ENCODE measurements at regions not wholly inside any gene's neighbourhood (a gene's known extent, or its start where the extent isn't known, plus 50 kb on each side); places are given as distances from the start of the nearest gene placed in this dataset.

DNA sequence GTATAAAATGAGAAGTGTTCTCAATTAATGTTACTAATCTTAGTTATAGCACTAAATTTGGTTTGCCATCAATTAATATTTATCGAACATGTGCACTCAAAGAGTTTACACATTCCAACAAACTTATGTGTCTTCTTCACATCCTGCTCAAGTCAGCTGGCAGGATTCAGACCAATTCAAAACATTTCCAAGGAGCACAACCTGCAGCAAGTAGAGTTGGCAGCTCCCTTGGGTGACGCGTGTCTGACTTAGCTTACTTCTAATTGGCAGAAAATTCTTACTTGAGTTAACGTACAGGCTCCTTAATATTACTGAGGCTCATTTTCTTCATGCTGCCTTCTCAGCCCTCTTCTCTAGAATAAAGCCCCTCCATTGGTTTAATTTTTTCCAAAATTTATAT, 110.4 kb upstream of the PFN2 start:
- H3K36me3 Mint-ChIP-seq, result no peaks in the 10 kb centered on the region
- no peaks in the 10 kb centered on the region for H3K4me1 Mint-ChIP-seq
- H3K9me3 Mint-ChIP-seq, result no peaks in the 10 kb centered on the region
- no peak overlapping the region for H3K4me3 Mint-ChIP-seq
- no peak overlapping the region for H3K27ac Mint-ChIP-seq
- H3K27me3 Mint-ChIP-seq, result no peaks in the 10 kb centered on the region

- no peaks in the 10 kb centered on the region for H3K27me3 Mint-ChIP-seq
- no peaks in the 10 kb centered on the region for H3K36me3 Mint-ChIP-seq
- no peak overlapping the region for H3K27ac Mint-ChIP-seq
- H3K4me1 Mint-ChIP-seq, result no peaks in the 10 kb centered on the region
- H3K4me3 Mint-ChIP-seq, result no peak overlapping the region
- no peaks in the 10 kb centered on the region for H3K9me3 Mint-ChIP-seq
These were observed 109.5 kb upstream of the PFN2 start for GRCh38 chr3:150080058-150080730.

- H3K9me3 Mint-ChIP-seq, result no peaks in the 10 kb centered on the region
- peaks cover 0 to 2% (median 0%) of the 10 kb centered on the region in 3 donors for H3K4me1 Mint-ChIP-seq
- H3K27me3 Mint-ChIP-seq, result no peaks in the 10 kb centered on the region
- H3K36me3 Mint-ChIP-seq, result no peaks in the 10 kb centered on the region
- no peak overlapping the region for H3K4me3 Mint-ChIP-seq
- H3K27ac Mint-ChIP-seq, result no peak overlapping the region
These were observed 108.5 kb upstream of the PFN2 start for GRCh38 chr3:150079029-150079739.

- no peaks in the 10 kb centered on the region for H3K27me3 Mint-ChIP-seq
- no peaks in the 10 kb centered on the region for H3K9me3 Mint-ChIP-seq
- H3K4me3 Mint-ChIP-seq, result no peak overlapping the region
- H3K36me3 Mint-ChIP-seq, result no peaks in the 10 kb centered on the region
- peaks cover 0 to 5% (median 0%) of the 10 kb centered on the region in 3 donors for H3K4me1 Mint-ChIP-seq
- H3K27ac Mint-ChIP-seq, result no peak overlapping the region
These were observed 107.0 kb upstream of the PFN2 start for GRCh38 chr3:150077581-150078247.

GRCh38 chr3:150077107-150077506, 106.4 kb upstream of the PFN2 start:
- H3K4me1 Mint-ChIP-seq, result peaks cover 0 to 5% (median 0%) of the 10 kb centered on the region in 3 donors
- H3K9me3 Mint-ChIP-seq, result no peaks in the 10 kb centered on the region
- no peak overlapping the region for H3K4me3 Mint-ChIP-seq
- H3K27ac Mint-ChIP-seq, result no peak overlapping the region
- H3K27me3 Mint-ChIP-seq, result peaks cover 3% of the 10 kb centered on the region
- H3K36me3 Mint-ChIP-seq, result no peaks in the 10 kb centered on the region

GRCh38 chr3:150076443-150076842, 105.7 kb upstream of the PFN2 start:
- Mint-ChIP-seq H3K27ac (no peak overlapping the region), H3K27me3 (peaks cover 3% of the 10 kb centered on the region), H3K4me3 (no peak overlapping the region), H3K36me3 (no peaks in the 10 kb centered on the region), H3K4me1 (peaks cover 0 to 5% (median 0%) of the 10 kb centered on the region in 3 donors), H3K9me3 (no peaks in the 10 kb centered on the region)

DNA sequence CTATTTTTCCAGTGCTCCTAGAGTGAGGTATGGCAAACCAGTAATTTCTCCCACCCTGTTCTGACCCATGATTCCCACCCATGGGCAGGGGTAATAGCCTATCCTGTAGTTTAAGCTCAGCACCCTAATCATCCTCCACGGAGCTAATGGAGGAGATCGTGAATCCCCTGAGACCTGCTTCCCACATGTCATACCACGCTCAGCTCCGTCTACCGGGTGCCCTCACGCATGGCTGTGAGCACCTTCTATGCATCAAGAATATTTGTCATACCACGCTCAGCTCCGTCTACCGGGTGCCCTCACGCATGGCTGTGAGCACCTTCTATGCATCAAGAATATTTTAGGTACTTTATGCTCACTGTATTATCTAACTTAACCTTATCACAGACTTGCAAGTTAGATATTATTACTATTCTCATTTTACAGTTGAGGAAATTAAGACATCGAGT, 104.7 kb upstream of the PFN2 start:
- no peaks in the 10 kb centered on the region for H3K36me3 Mint-ChIP-seq
- no peak overlapping the region for H3K27ac Mint-ChIP-seq
- peaks cover 0 to 5% (median 0%) of the 10 kb centered on the region in 3 donors for H3K4me1 Mint-ChIP-seq
- H3K27me3 Mint-ChIP-seq, result peaks cover 3% of the 10 kb centered on the region
- no peak overlapping the region for H3K4me3 Mint-ChIP-seq
- H3K9me3 Mint-ChIP-seq, result no peaks in the 10 kb centered on the region

DNA sequence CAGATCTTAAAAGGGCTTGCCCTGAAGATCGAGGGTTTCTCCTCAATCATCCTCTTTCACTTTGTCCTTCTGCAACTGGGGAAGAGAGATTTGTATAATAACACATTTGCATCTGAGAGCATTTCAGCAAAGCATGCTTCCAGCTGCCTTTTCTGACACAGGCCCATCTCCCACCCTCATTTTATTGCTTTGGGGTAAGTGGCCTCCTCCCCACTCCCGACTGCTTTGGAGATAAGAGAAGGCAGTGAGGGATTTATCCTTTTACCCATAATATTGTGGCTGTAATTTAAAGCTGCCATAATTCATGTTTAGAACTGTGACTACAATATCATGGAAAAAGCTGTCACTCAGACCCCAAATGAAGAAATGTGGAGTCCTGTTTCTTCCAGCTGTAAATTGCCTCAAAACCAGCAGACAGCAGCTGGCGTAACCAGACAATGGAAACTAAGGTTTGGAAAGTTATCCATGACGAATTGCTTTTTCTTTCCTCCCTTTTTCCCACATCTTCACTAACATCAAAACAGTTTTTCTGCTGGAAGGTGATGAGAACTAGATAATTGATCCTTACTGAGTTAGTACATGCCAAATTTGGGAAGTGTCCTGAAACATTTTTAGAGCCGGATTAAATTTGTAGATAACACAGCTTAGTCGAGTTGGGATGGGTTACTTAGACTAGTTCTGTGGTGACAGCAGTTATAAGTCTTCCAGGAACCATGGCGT, 104.2 kb upstream of the PFN2 start:
- Mint-ChIP-seq H3K27me3 (peaks cover 3% of the 10 kb centered on the region), H3K4me1 (peaks cover 0 to 5% (median 0%) of the 10 kb centered on the region in 3 donors), H3K36me3 (no peaks in the 10 kb centered on the region), H3K27ac (no peak overlapping the region), H3K4me3 (peak overlapping the region in 1 of 4 donors; percentile 39), H3K9me3 (no peaks in the 10 kb centered on the region)

- peak overlapping the region in 1 of 4 donors; percentile 39 for H3K4me3 Mint-ChIP-seq
- peaks cover 3% of the 10 kb centered on the region for H3K27me3 Mint-ChIP-seq
These were observed 103.6 kb upstream of the PFN2 start for GRCh38 chr3:150074277-150074676.

GRCh38 chr3:150073513-150073912, 102.8 kb upstream of the PFN2 start:
- H3K27me3 Mint-ChIP-seq, result peaks cover 3% of the 10 kb centered on the region
- H3K36me3 Mint-ChIP-seq, result no peaks in the 10 kb centered on the region
- H3K4me3 Mint-ChIP-seq, result no peak overlapping the region
- no peaks in the 10 kb centered on the region for H3K9me3 Mint-ChIP-seq
- no peak overlapping the region for H3K27ac Mint-ChIP-seq
- peaks cover 0 to 5% (median 0%) of the 10 kb centered on the region in 3 donors for H3K4me1 Mint-ChIP-seq

More at GRCh38 chr3:150074277-150074676, 103.6 kb upstream of the PFN2 start:
- Mint-ChIP-seq H3K4me1 (peaks cover 0 to 5% (median 0%) of the 10 kb centered on the region in 3 donors), H3K9me3 (no peaks in the 10 kb centered on the region), H3K27ac (no peak overlapping the region), H3K36me3 (no peaks in the 10 kb centered on the region)

- Mint-ChIP-seq H3K27ac (no peak overlapping the region), H3K36me3 (no peaks in the 10 kb centered on the region), H3K27me3 (peaks cover 3% of the 10 kb centered on the region), H3K4me1 (peaks cover 0 to 5% (median 0%) of the 10 kb centered on the region in 3 donors), H3K9me3 (no peaks in the 10 kb centered on the region), H3K4me3 (no peak overlapping the region)
These were observed 102.3 kb upstream of the PFN2 start for GRCh38 chr3:150073031-150073430.

GRCh38 chr3:150072576-150072975, 101.9 kb upstream of the PFN2 start:
- Mint-ChIP-seq H3K27ac (no peak overlapping the region), H3K27me3 (peaks cover 7% of the 10 kb centered on the region), H3K4me1 (peaks cover 0 to 5% (median 0%) of the 10 kb centered on the region in 3 donors), H3K9me3 (no peaks in the 10 kb centered on the region), H3K36me3 (no peaks in the 10 kb centered on the region), H3K4me3 (no peak overlapping the region)

- Mint-ChIP-seq H3K4me3 (no peak overlapping the region), H3K9me3 (no peaks in the 10 kb centered on the region), H3K4me1 (peaks cover 0 to 5% (median 0%) of the 10 kb centered on the region in 3 donors), H3K27ac (no peak overlapping the region), H3K36me3 (no peaks in the 10 kb centered on the region), H3K27me3 (peaks cover 10% of the 10 kb centered on the region)
These were observed 99.6 kb upstream of the PFN2 start for GRCh38 chr3:150070271-150070670.

DNA sequence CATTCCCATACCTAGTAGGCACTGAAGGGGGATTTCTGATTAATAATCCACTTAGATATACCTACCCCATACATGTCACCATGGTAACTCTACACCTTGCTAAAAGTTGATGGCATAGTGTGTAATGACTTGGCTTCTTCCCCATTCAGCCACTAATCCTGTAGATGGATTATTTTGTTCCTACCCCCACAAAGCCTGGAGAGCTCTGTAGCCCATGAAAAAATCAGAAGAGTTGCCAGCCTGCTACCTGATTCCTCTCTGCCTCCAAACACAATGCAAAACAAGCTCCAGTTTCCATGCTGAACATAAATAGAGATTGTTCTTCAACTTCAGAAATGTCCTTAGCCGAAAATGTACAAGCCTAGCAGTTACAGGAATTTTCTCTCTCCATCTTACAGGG, 98.9 kb upstream of the PFN2 start:
- peaks cover 0 to 5% (median 0%) of the 10 kb centered on the region in 3 donors for H3K4me1 Mint-ChIP-seq
- H3K4me3 Mint-ChIP-seq, result no peak overlapping the region
- H3K27ac Mint-ChIP-seq, result no peak overlapping the region
- H3K27me3 Mint-ChIP-seq, result peaks cover 10% of the 10 kb centered on the region
- no peaks in the 10 kb centered on the region for H3K36me3 Mint-ChIP-seq
- no peaks in the 10 kb centered on the region for H3K9me3 Mint-ChIP-seq

GRCh38 chr3:150069154-150069527, 98.4 kb upstream of the PFN2 start:
- Mint-ChIP-seq H3K9me3 (no peaks in the 10 kb centered on the region), H3K4me3 (no peak overlapping the region), H3K4me1 (peaks cover 0 to 3% (median 0%) of the 10 kb centered on the region in 3 donors), H3K27me3 (peaks cover 10% of the 10 kb centered on the region), H3K36me3 (no peaks in the 10 kb centered on the region), H3K27ac (no peak overlapping the region)
